GM23338 (cell line): ENCODE measurements at regions not wholly inside any gene's neighbourhood (a gene's known extent, or its start where the extent isn't known, plus 50 kb on each side); places are given as distances from the start of the nearest gene placed in this dataset.

Experiments used
- CREB1 ChIP-seq: fragments of 250-450 bp; sonication (Bioruptor Pico); IDR thresholded peaks from 2 replicates; pipeline ENCODE4 v1.5.0; 2020; ENCODE audit warnings: low read depth, mild to moderate bottlenecking, moderate library complexity
- EZH2 ChIP-seq: fragments of 200-600 bp; sonication (generic); IDR thresholded peaks from one replicate; pipeline ENCODE4 v1.8.0; 2017; ENCODE audit warnings: antibody characterized with exemption, mild to moderate bottlenecking, low read depth; ENCODE audit not compliant: unreplicated experiment
- EZH2phosphoT487 ChIP-seq: fragments of 200-600 bp; sonication (generic); IDR thresholded peaks from one replicate; pipeline ENCODE4 v1.8.1; 2018; ENCODE audit warnings: antibody characterized with exemption; ENCODE audit not compliant: unreplicated experiment
- JUNB ChIP-seq: IDR thresholded peaks from one replicate; pipeline ENCODE4 v1.6.1; 2016; ENCODE audit warnings: antibody characterized with exemption; ENCODE audit not compliant: unreplicated experiment
- NANOG ChIP-seq: IDR thresholded peaks from 2 replicates; pipeline ENCODE4 v1.6.1; 2016; ENCODE audit warnings: antibody characterized with exemption, borderline replicate concordance
- POLR2AphosphoS5 ChIP-seq: IDR thresholded peaks from 2 replicates; pipeline ENCODE4 v1.6.1; 2016; ENCODE audit warnings: antibody characterized with exemption, low read depth
- STAT1 ChIP-seq: IDR thresholded peaks from one replicate; pipeline ENCODE4 v1.6.1; 2016; ENCODE audit warnings: antibody characterized with exemption; ENCODE audit not compliant: unreplicated experiment
- ZNF114 ChIP-seq: fragments of 250-450 bp; sonication (Bioruptor Pico); IDR thresholded peaks from 2 replicates; pipeline ENCODE4 v1.5.0; 2020; ENCODE audit warnings: mild to moderate bottlenecking, moderate library complexity
- ZNF331 ChIP-seq: fragments of 250-450 bp; sonication (Bioruptor Pico); IDR thresholded peaks from 2 replicates; pipeline ENCODE4 v1.5.0; 2020; ENCODE audit warnings: low read depth, mild to moderate bottlenecking, moderate library complexity
- TF ChIP-seq, protein P1 (sequence below): IDR thresholded peaks from 2 replicates; pipeline ENCODE4 v1.6.1; 2016; ENCODE audit warnings: antibody characterized with exemption
- TF ChIP-seq, protein P2 (sequence below), 2 experiments: fragments of 200-600 bp in 1 of 2; sonication (generic) in 1 of 2; conservative IDR thresholded peaks; 2 replicates each; pipeline versions ENCODE4 v1.5.1 to v1.6.1; 2016 to 2017; ENCODE audit warnings: antibody characterized with exemption in 2 of 2, low read depth in 2 of 2, mild to moderate bottlenecking in 2 of 2, moderate library complexity in 1 of 2
- TF ChIP-seq, protein P3 (sequence below): IDR thresholded peaks from one replicate; pipeline ENCODE4 v1.6.1; 2018; ENCODE audit warnings: antibody characterized with exemption; ENCODE audit not compliant: unreplicated experiment
- TF ChIP-seq, protein P4 (sequence below): fragments of 250-450 bp; sonication (Bioruptor Pico); IDR thresholded peaks from 2 replicates; pipeline ENCODE4 v1.5.0; 2020; ENCODE audit warnings: mild to moderate bottlenecking, moderate library complexity

DNA sequence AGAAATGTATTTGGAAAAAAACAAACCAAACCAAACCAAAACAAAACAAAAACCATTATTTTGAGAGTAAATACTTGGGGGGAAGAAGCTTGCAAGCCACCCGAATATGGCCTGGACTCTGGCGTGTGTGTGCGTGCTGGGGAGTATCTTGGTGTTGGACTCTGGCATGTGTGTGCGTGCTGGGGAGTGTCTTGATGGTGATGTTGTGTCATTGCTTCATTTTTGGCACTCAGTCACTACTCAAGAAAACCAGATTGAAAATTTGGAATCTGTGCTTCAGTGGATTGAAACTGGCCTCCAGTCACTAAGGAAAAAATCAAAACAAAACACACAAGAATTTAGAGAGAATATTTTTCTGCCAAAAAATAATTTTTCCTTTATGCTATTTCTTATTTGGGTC, 76.1 kb downstream of the ARRDC3 start:
- TF ChIP-seq CREB1 (CRISPR knock-in tag) (no peak), EZH2 (no peak), ZNF114 (CRISPR knock-in tag) (no peak), EZH2phosphoT487 (no peak), STAT1 (no peak), POLR2AphosphoS5 (no peak), NANOG (no peak), ZNF331 (no peak), JUNB (no peak)
- TF ChIP-seq, protein P1, sequence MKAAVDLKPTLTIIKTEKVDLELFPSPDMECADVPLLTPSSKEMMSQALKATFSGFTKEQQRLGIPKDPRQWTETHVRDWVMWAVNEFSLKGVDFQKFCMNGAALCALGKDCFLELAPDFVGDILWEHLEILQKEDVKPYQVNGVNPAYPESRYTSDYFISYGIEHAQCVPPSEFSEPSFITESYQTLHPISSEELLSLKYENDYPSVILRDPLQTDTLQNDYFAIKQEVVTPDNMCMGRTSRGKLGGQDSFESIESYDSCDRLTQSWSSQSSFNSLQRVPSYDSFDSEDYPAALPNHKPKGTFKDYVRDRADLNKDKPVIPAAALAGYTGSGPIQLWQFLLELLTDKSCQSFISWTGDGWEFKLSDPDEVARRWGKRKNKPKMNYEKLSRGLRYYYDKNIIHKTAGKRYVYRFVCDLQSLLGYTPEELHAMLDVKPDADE = no peak
- TF ChIP-seq, protein P2, sequence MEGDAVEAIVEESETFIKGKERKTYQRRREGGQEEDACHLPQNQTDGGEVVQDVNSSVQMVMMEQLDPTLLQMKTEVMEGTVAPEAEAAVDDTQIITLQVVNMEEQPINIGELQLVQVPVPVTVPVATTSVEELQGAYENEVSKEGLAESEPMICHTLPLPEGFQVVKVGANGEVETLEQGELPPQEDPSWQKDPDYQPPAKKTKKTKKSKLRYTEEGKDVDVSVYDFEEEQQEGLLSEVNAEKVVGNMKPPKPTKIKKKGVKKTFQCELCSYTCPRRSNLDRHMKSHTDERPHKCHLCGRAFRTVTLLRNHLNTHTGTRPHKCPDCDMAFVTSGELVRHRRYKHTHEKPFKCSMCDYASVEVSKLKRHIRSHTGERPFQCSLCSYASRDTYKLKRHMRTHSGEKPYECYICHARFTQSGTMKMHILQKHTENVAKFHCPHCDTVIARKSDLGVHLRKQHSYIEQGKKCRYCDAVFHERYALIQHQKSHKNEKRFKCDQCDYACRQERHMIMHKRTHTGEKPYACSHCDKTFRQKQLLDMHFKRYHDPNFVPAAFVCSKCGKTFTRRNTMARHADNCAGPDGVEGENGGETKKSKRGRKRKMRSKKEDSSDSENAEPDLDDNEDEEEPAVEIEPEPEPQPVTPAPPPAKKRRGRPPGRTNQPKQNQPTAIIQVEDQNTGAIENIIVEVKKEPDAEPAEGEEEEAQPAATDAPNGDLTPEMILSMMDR (conservative IDR thresholded peaks at IDR 0.05; ENCODE audit: low read depth in 2 of 2) = no peak
- TF ChIP-seq, protein P3, sequence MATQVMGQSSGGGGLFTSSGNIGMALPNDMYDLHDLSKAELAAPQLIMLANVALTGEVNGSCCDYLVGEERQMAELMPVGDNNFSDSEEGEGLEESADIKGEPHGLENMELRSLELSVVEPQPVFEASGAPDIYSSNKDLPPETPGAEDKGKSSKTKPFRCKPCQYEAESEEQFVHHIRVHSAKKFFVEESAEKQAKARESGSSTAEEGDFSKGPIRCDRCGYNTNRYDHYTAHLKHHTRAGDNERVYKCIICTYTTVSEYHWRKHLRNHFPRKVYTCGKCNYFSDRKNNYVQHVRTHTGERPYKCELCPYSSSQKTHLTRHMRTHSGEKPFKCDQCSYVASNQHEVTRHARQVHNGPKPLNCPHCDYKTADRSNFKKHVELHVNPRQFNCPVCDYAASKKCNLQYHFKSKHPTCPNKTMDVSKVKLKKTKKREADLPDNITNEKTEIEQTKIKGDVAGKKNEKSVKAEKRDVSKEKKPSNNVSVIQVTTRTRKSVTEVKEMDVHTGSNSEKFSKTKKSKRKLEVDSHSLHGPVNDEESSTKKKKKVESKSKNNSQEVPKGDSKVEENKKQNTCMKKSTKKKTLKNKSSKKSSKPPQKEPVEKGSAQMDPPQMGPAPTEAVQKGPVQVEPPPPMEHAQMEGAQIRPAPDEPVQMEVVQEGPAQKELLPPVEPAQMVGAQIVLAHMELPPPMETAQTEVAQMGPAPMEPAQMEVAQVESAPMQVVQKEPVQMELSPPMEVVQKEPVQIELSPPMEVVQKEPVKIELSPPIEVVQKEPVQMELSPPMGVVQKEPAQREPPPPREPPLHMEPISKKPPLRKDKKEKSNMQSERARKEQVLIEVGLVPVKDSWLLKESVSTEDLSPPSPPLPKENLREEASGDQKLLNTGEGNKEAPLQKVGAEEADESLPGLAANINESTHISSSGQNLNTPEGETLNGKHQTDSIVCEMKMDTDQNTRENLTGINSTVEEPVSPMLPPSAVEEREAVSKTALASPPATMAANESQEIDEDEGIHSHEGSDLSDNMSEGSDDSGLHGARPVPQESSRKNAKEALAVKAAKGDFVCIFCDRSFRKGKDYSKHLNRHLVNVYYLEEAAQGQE = no peak
- TF ChIP-seq, protein P4, sequence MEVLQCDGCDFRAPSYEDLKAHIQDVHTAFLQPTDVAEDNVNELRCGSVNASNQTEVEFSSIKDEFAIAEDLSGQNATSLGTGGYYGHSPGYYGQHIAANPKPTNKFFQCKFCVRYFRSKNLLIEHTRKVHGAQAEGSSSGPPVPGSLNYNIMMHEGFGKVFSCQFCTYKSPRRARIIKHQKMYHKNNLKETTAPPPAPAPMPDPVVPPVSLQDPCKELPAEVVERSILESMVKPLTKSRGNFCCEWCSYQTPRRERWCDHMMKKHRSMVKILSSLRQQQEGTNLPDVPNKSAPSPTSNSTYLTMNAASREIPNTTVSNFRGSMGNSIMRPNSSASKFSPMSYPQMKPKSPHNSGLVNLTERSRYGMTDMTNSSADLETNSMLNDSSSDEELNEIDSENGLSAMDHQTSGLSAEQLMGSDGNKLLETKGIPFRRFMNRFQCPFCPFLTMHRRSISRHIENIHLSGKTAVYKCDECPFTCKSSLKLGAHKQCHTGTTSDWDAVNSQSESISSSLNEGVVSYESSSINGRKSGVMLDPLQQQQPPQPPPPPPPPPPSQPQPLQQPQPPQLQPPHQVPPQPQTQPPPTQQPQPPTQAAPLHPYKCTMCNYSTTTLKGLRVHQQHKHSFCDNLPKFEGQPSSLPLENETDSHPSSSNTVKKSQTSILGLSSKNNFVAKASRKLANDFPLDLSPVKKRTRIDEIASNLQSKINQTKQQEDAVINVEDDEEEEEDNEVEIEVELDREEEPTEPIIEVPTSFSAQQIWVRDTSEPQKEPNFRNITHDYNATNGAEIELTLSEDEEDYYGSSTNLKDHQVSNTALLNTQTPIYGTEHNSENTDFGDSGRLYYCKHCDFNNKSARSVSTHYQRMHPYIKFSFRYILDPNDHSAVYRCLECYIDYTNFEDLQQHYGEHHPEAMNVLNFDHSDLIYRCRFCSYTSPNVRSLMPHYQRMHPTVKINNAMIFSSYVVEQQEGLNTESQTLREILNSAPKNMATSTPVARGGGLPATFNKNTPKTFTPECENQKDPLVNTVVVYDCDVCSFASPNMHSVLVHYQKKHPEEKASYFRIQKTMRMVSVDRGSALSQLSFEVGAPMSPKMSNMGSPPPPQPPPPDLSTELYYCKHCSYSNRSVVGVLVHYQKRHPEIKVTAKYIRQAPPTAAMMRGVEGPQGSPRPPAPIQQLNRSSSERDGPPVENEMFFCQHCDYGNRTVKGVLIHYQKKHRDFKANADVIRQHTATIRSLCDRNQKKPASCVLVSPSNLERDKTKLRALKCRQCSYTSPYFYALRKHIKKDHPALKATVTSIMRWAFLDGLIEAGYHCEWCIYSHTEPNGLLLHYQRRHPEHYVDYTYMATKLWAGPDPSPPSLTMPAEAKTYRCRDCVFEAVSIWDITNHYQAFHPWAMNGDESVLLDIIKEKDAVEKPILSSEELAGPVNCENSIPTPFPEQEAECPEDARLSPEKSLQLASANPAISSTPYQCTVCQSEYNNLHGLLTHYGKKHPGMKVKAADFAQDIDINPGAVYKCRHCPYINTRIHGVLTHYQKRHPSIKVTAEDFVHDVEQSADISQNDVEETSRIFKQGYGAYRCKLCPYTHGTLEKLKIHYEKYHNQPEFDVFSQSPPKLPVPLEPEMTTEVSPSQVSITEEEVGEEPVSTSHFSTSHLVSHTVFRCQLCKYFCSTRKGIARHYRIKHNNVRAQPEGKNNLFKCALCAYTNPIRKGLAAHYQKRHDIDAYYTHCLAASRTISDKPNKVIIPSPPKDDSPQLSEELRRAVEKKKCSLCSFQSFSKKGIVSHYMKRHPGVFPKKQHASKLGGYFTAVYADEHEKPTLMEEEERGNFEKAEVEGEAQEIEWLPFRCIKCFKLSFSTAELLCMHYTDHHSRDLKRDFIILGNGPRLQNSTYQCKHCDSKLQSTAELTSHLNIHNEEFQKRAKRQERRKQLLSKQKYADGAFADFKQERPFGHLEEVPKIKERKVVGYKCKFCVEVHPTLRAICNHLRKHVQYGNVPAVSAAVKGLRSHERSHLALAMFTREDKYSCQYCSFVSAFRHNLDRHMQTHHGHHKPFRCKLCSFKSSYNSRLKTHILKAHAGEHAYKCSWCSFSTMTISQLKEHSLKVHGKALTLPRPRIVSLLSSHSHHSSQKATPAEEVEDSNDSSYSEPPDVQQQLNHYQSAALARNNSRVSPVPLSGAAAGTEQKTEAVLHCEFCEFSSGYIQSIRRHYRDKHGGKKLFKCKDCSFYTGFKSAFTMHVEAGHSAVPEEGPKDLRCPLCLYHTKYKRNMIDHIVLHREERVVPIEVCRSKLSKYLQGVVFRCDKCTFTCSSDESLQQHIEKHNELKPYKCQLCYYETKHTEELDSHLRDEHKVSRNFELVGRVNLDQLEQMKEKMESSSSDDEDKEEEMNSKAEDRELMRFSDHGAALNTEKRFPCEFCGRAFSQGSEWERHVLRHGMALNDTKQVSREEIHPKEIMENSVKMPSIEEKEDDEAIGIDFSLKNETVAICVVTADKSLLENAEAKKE = no peak
